H9 (cell line): ENCODE measurements at regions not wholly inside any gene's neighbourhood (a gene's known extent, or its start where the extent isn't known, plus 50 kb on each side); places are given as distances from the start of the nearest gene placed in this dataset.

Experiments
- DNase-seq: peaks from one replicate; pipeline ENCODE4 v3.0.0-alpha.2; 2017
- H2AFZ ChIP-seq: one replicate; pipeline ENCODE4 v1.6.1; 2013; ENCODE audit warnings: mild to moderate bottlenecking, low read length, control low read depth, moderate library complexity
- H2AK5ac ChIP-seq: 2 replicates; pipeline ENCODE4 v1.6.1; 2013; ENCODE audit warnings: low read length, control low read depth, mixed read lengths; ENCODE audit not compliant: insufficient read length
- H2BK120ac ChIP-seq: one replicate; pipeline ENCODE4 v1.6.1; 2013; ENCODE audit warnings: low read depth, mild to moderate bottlenecking, low read length, control low read depth, inconsistent platforms; ENCODE audit not compliant: poor library complexity, severe bottlenecking
- H2BK12ac ChIP-seq: 2 replicates; pipeline ENCODE4 v1.6.1; 2013; ENCODE audit warnings: low read length, control low read depth, mixed read lengths, low read depth; ENCODE audit not compliant: insufficient read length
- H2BK15ac ChIP-seq: 2 replicates; pipeline ENCODE4 v1.6.1; 2013; ENCODE audit warnings: low read depth, low read length, control low read depth
- H2BK20ac ChIP-seq: one replicate; pipeline ENCODE4 v1.6.1; 2013; ENCODE audit warnings: low read depth, mild to moderate bottlenecking, low read length, control low read depth, inconsistent platforms; ENCODE audit not compliant: poor library complexity, severe bottlenecking
- H2BK5ac ChIP-seq: 2 replicates; pipeline ENCODE4 v1.6.1; 2013; ENCODE audit warnings: low read length, control low read depth, mixed read lengths; ENCODE audit not compliant: insufficient read length
- H3K14ac ChIP-seq: 2 replicates; pipeline ENCODE4 v1.6.1; 2013; ENCODE audit warnings: low read length, control low read depth; ENCODE audit not compliant: insufficient read depth
- H3K18ac ChIP-seq: 2 replicates; pipeline ENCODE4 v1.6.1; 2013; ENCODE audit warnings: low read depth, mild to moderate bottlenecking, mixed read lengths, low read length, control low read depth; ENCODE audit not compliant: insufficient read length
- H3K23ac ChIP-seq: 2 replicates; pipeline ENCODE4 v1.6.1; 2013; ENCODE audit warnings: low read length, control low read depth, mixed read lengths, low read depth; ENCODE audit not compliant: insufficient read length
- H3K23me2 ChIP-seq: 2 replicates; pipeline ENCODE4 v1.6.1; 2013; ENCODE audit warnings: low read depth, mild to moderate bottlenecking, mixed read lengths, low read length, control low read depth; ENCODE audit not compliant: insufficient read length, poor library complexity, severe bottlenecking
- H3K27ac ChIP-seq: 2 replicates; pipeline ENCODE4 v1.5.1; 2013; ENCODE audit warnings: low read length, control low read depth, mixed read lengths, low read depth; ENCODE audit not compliant: insufficient read length
- H3K27me3 ChIP-seq: 2 replicates; pipeline ENCODE4 v1.6.1; 2013; ENCODE audit warnings: low read length, control low read depth, inconsistent platforms; ENCODE audit not compliant: insufficient read depth
- H3K4ac ChIP-seq: 2 replicates; pipeline ENCODE4 v1.6.1; 2013; ENCODE audit warnings: low read depth, mild to moderate bottlenecking, control low read depth, inconsistent platforms, low read length, moderate library complexity
- H3K4me1 ChIP-seq: 2 replicates; pipeline ENCODE4 v1.6.1; 2013; ENCODE audit warnings: low read length, control low read depth, inconsistent platforms; ENCODE audit not compliant: insufficient read depth
- H3K4me2 ChIP-seq: 2 replicates; pipeline ENCODE4 v1.6.1; 2013; ENCODE audit warnings: low read length, control low read depth, mixed read lengths; ENCODE audit not compliant: insufficient read length, insufficient read depth
- H3K56ac ChIP-seq: 2 replicates; pipeline ENCODE4 v1.6.1; 2013; ENCODE audit warnings: low read depth, mild to moderate bottlenecking, mixed read lengths, low read length, control low read depth; ENCODE audit not compliant: insufficient read length
- H3K79me1 ChIP-seq: 2 replicates; pipeline ENCODE4 v1.6.1; 2013; ENCODE audit warnings: low read depth, mild to moderate bottlenecking, moderate library complexity, low read length, control low read depth, inconsistent platforms; ENCODE audit not compliant: insufficient read depth, poor library complexity, severe bottlenecking
- H3K79me2 ChIP-seq: 2 replicates; pipeline ENCODE4 v1.6.1; 2013; ENCODE audit warnings: low read length, control low read depth, inconsistent platforms; ENCODE audit not compliant: insufficient read depth
- H3K9ac ChIP-seq: 2 replicates; pipeline ENCODE4 v1.6.1; 2013; ENCODE audit warnings: low read length, control low read depth, mixed read lengths; ENCODE audit not compliant: insufficient read length; ENCODE audit errors: extremely low read depth
- H3K9me3 ChIP-seq: one replicate; pipeline ENCODE4 v1.6.1; 2013; ENCODE audit warnings: low read depth, low read length, inconsistent platforms; ENCODE audit not compliant: control insufficient read depth
- H3T11ph ChIP-seq: one replicate; pipeline ENCODE4 v1.6.1; 2013; ENCODE audit warnings: mild to moderate bottlenecking, low read length, control low read depth, inconsistent platforms
- H4K20me1 ChIP-seq: one replicate; pipeline ENCODE4 v1.6.1; 2013; ENCODE audit not compliant: control insufficient read depth, insufficient read length, insufficient read depth
- H4K5ac ChIP-seq: 2 replicates; pipeline ENCODE4 v1.6.1; 2013; ENCODE audit warnings: low read depth, mild to moderate bottlenecking, mixed read lengths, low read length, control low read depth; ENCODE audit not compliant: insufficient read length
- H4K8ac ChIP-seq: replicated peaks from 2 replicates; pipeline ENCODE4 v1.6.1; 2013; ENCODE audit warnings: low read length, control low read depth, mixed read lengths, low read depth; ENCODE audit not compliant: insufficient read length
- H4K91ac ChIP-seq: 2 replicates; pipeline ENCODE4 v1.6.1; 2013; ENCODE audit warnings: low read depth, mild to moderate bottlenecking, moderate library complexity, mixed read lengths, low read length, control low read depth; ENCODE audit not compliant: insufficient read length
- H3K27ac Mint-ChIP-seq, 3 experiments: 2 replicates in 2 of 3; 3 replicates in 1 of 3; pipeline ENCODE4 v1.8.0; 2020 to 2021; ENCODE audit warnings: mixed read lengths in 3 of 3, mild to moderate bottlenecking in 1 of 3, moderate library complexity in 1 of 3
- H3K27me3 Mint-ChIP-seq: 2 replicates; pipeline ENCODE4 v1.8.0; 2021; ENCODE audit warnings: low read depth, mild to moderate bottlenecking, moderate library complexity, mixed read lengths
- H3K36me3 Mint-ChIP-seq, 3 experiments: 2 replicates in 2 of 3; 3 replicates in 1 of 3; pipeline ENCODE4 v1.8.0; 2020 to 2021; ENCODE audit warnings: low read depth in 3 of 3, mixed read lengths in 3 of 3; ENCODE audit not compliant: insufficient read depth in 1 of 3
- H3K4me1 Mint-ChIP-seq, 2 experiments: 2 replicates each; pipeline ENCODE4 v1.8.0; 2020; ENCODE audit warnings: mixed read lengths in 2 of 2
- H3K4me3 Mint-ChIP-seq, 2 experiments: 2 replicates in 1 of 2; 3 replicates in 1 of 2; pipeline ENCODE4 v1.8.0; 2020 to 2021; ENCODE audit warnings: mild to moderate bottlenecking in 2 of 2, mixed read lengths in 2 of 2, moderate library complexity in 1 of 2
- H3K9me3 Mint-ChIP-seq, 2 experiments: 2 replicates in 1 of 2; 3 replicates in 1 of 2; pipeline ENCODE4 v1.8.0; 2020; ENCODE audit warnings: mild to moderate bottlenecking in 2 of 2, mixed read lengths in 2 of 2, moderate library complexity in 1 of 2
- CTCF ChIP-seq: fragments of 200-600 bp; sonication (generic); conservative IDR thresholded peaks from 3 replicates; pipeline ENCODE4 v1.8.0; 2021; ENCODE audit warnings: antibody characterized with exemption, mild to moderate bottlenecking
- WGBS: extraction: QIAGEN DNeasy Blood & Tissue Kit; methylation state at CpG from one replicate; pipeline ENCODE4 v1.1.7; 2013; ENCODE audit warnings: missing lambda C conversion rate, low lambda C conversion rate, mixed read lengths; ENCODE audit not compliant: insufficient read length; ENCODE audit errors: extremely low coverage; 5-methylcytosine and 5-hydroxymethylcytosine counted together

DNA sequence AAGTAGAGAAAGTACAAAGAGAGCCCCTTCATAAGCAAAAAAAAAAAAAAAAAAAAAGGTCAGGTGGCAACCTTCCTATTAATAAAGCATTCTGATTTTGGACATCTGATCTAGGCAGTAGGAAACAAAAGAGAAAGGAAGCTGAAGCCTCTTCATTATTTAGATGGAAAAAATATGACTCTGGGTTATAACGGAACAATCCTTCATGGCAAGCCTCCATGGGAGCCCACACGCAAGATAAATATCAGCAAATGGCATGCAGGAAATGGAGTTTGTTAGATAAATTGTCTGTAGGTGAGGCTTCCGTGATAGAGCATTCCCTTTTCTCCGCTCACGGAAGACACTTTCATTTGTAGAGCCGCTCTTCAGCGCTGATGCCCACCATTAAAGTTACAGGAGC is 381.0 kb downstream of the TTLL7 start:
- no peak overlapping the region for H2BK12ac ChIP-seq
- H2AK5ac ChIP-seq = no peak overlapping the region
- no peak overlapping the region for H2BK20ac ChIP-seq
- no peaks in the 10 kb centered on the region for H3K9me3 ChIP-seq
- no peak overlapping the region for H2BK5ac ChIP-seq
- no peaks in the 10 kb centered on the region for H3K79me2 ChIP-seq
- H3K79me1 ChIP-seq = no peaks in the 10 kb centered on the region
- Mint-ChIP-seq H3K27ac (peak overlapping the region; percentile 52 to 91 (median 53); a peak in 5 of 7 replicates), H3K9me3 (no peaks in the 10 kb centered on the region), H3K27me3 (no peaks in the 10 kb centered on the region), H3K4me1 (peaks cover 48% of the 10 kb centered on the region in 2 experiments), H3K4me3 (no peak overlapping the region), H3K36me3 (no peaks in the 10 kb centered on the region)
- no peak for DNase-seq
- no peak overlapping the region for H4K5ac ChIP-seq
- WGBS = no CpG with 5 or more reads among the region's 7 CpGs
- H3K27me3 ChIP-seq = no peaks in the 10 kb centered on the region
- H2BK15ac ChIP-seq = no peak overlapping the region
- H3K23me2 ChIP-seq = no peaks in the 10 kb centered on the region
- H4K20me1 ChIP-seq = no peaks in the 10 kb centered on the region
- no peak overlapping the region for H3K18ac ChIP-seq
- no peak overlapping the region for H3K56ac ChIP-seq
- no peak overlapping the region for H3T11ph ChIP-seq
- no peak overlapping the region for H3K14ac ChIP-seq
- H3K4ac ChIP-seq = no peak overlapping the region
- H2AFZ ChIP-seq = no peak overlapping the region
- H3K4me2 ChIP-seq = no peak overlapping the region
- H3K23ac ChIP-seq = no peak overlapping the region
- no peak overlapping the region for H2BK120ac ChIP-seq
- H4K8ac ChIP-seq = no peak overlapping the region
- no peak overlapping the region for H3K9ac ChIP-seq
- TF ChIP-seq CTCF = no peak
- H4K91ac ChIP-seq = no peak overlapping the region
- H3K4me1 ChIP-seq = peaks cover 7% of the 10 kb centered on the region; the same call in 1 of the 2 replicates
- no peak overlapping the region for H3K27ac ChIP-seq
